ENCODE measurements at regions not wholly inside any gene's neighbourhood (a gene's known extent, or its start where the extent isn't known, plus 50 kb on each side); places are given as distances from the start of the nearest gene placed in this dataset.
A peak's percentile ranks its signal among the peaks of the same experiment; 100 is the strongest.
"Not testable (repeated sequence)": the region's sequence is repeated elsewhere in the genome, so short reads cannot be mapped to it uniquely, and the experiment has no call there.

DNA sequence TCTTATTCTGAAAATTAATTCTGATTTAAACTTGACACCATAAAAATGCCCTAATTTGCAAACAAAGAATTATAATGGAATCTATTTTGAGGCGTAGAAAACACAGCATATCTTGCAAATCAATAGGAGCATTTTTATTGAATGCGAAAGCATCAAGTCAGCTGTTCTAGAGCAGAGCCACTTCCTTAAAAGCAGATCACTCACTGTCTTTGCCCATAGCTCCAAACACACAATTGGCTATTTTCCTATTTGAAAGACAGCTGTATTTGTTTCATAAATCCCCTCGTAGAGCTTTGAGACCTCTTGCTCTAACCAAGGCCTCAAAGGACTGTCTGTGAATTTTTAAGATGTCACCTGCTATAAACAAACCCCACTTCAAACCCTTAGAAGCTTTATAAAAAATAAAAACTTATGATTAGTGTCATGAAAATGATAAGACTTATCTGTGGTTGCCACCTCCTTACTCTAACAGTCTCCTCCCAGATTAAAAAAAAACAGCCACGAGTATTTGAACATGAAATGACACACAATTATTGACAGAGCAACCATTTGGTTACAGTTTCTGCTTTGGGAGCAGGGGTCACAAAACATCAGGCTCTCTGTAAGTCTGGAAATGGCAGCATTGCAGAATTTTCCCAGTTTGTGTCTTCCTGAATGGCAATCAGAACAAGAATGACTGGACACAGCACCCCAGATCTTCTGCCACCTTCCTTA lies 75.6 kb upstream of the RASEF start:
- no peak for DNase-seq (ENCODE audit: low spot score)

GRCh38 chr9:83133316-83133715 lies 70.4 kb upstream of the RASEF start:
- DNase-seq (ENCODE audit: low spot score) = no peak

- DNase-seq (ENCODE audit: low spot score) = peak; percentile 43
These were observed 69.8 kb upstream of the RASEF start for GRCh38 chr9:83132768-83133167.

DNA sequence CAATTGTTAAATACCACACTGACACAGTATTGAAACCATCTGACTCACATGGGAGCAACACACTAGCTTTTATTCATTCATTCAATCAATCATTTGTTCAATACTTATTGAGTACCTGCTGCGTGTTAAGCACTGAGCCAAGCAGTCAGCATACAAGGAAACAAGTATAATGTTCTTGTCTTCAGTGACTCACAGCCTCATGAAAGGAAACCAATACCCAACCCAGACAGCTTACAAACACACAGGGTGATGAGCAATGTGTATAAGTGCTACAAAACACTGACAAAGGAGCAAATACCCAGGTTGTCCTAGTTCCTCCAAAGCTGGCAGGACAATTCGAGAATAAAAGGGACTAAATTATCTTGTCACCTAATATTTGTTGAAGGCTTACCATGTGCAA lies 67.6 kb upstream of the RASEF start:
- DNase-seq (ENCODE audit: low spot score) = peak; percentile 7

DNA sequence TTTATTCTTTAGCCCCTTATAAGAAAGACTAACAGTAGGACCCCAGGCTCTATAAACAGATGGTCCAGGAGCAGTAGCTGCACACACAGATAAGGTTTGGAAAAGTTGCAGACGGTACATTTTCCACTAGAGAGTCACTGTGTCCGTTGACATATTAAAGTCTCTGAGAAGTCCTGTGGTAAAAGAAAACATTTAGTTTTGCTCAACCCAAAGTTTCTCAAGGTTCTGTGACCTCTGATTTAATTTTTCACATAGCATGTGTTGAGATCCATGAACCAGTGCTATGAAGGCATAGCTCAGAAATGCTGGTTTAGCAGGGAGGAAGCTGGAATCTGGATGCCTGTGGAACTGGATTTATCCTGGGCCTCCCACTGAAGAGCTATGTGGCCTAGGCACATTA lies 62.7 kb upstream of the RASEF start:
- no peak for DNase-seq (ENCODE audit: low spot score)

DNA sequence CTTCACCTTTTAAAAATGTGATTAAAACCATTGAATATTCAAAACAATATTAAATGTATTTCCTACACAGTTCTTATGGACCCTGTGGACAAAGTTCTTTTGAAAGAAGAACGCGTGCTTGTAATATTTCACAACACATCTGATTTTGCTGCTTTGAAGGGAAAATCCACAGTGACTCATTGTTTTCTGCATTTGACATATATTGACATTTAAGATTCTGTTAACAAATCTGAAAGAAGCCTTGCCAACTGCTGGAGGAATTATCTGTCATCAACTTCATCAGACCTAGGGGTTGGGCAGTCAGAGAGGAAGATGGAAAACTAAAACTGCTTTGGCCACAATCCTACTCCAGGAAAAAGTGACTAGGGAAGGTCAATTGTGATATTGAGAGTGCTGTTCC lies 56.9 kb upstream of the RASEF start:
- no peak for DNase-seq (ENCODE audit: low spot score)

DNA sequence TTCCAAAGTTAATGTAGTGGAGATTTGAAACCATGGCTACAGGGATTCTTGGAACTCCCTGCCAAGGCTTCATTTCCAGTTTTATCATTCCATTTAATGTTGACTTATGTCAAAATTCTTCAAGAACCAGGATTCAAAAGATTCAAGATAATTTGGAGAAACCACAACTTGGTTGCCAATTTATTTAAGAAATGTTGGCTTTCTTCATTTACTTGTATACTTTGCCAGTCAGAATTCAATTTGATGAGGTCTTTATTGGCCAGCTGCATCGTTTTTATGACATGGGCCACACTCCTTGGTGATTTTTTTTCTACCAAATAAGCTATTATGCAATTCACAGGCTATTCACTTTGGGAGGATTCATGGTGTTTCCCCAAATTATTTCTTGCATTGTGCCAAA lies 53.1 kb upstream of the RASEF start:
- no peak for DNase-seq (ENCODE audit: low spot score)

DNA sequence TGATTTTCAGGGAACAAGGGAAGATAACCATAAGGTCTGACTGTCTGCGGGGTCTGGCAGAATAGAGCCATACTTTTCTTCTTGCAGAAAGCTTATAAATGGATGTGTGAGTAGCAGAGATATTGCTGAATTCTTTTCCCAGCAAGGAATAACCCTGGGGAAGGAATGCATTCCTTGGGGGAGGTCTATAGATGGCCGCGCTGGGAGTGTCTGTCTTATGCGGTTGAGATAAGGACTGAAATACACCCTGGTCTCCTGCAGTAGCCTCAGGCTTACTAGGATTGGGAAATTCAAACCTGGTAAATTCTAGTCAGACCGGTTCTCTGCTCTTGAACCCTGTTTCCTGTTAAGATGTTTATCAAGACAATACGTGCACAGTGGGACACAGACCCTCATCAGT lies 50.5 kb upstream of the RASEF start:
- DNase-seq (ENCODE audit: low spot score) = not testable (repeated sequence)

Data from umbilical cord (tissue), 1 donor.